ENCODE measurements at regions not wholly inside any gene's neighbourhood (a gene's known extent, or its start where the extent isn't known, plus 50 kb on each side); places are given as distances from the start of the nearest gene placed in this dataset.
"Not testable (repeated sequence)": the region's sequence is repeated elsewhere in the genome, so short reads cannot be mapped to it uniquely, and the experiment has no call there.

DNA sequence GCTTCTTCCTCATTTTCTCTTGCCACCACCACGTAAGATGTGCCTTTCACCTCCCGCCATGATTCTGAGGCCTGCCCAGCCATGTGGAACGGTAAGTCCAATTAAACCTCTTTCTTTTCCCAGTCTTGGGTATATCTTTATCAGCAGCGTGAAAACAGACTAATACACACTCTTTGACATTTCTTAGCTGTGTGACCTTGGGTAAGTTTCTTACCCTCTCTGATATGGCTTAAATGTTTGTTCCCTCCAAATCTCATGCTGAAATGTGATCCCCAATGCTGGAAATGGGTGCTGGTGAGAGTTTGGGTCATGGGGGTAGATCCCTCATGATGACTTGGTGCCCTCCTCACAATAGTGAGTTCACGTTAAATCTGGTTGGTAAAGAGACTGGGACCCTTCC is 188.8 kb upstream of the IRX4 start:
- no peaks in the 10 kb centered on the region for H3K36me3 Mint-ChIP-seq
- H3K9me3 Mint-ChIP-seq, result peaks cover 3% of the 10 kb centered on the region
- no peak for DNase-seq (ENCODE audit: low spot score in 2 of 2, unreplicated experiment in 2 of 2)
- H3K27me3 Mint-ChIP-seq (ENCODE audit: low read depth), result peaks cover 14% of the 10 kb centered on the region
- no peak overlapping the region for H3K4me3 Mint-ChIP-seq
- H3K4me1 Mint-ChIP-seq, result no peaks in the 10 kb centered on the region
- H3K27ac Mint-ChIP-seq, result no peak overlapping the region
- TF ChIP-seq CTCF (IDR thresholded peaks at IDR 0.05; ENCODE audit: unreplicated experiment), result no peak

GRCh38 chr5:2070787-2071186 is 188.1 kb upstream of the IRX4 start:
- not testable (repeated sequence) for H3K36me3 Mint-ChIP-seq; DNase-seq (ENCODE audit: low spot score in 2 of 2, unreplicated experiment in 2 of 2); H3K4me1 Mint-ChIP-seq; H3K27ac Mint-ChIP-seq; H3K9me3 Mint-ChIP-seq; H3K4me3 Mint-ChIP-seq
- peaks cover 19% of the 10 kb centered on the region for H3K27me3 Mint-ChIP-seq (ENCODE audit: low read depth)

DNA sequence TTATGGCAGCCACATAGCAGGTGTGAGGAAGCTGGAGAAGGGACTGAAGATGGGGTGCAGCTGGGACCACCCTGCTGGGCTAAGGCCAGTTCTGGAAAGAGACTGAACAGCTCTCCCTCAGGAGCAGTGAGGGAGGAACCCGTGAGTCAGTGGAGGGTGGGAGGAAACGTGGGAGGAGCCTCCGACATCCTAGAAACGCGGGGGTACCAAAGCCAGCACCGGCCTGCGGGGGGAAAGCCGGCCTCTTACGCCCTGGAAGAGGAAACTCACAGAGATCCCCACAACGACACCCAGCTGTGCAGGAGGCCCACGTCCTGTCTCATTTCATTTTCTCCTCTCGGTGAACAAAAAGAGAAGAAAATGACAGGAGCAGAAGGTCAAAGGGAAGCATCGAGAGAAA is 185.8 kb upstream of the IRX4 start:
- DNase-seq (ENCODE audit: low spot score in 2 of 2, unreplicated experiment in 2 of 2), result no peak
- H3K4me1 Mint-ChIP-seq, result no peaks in the 10 kb centered on the region
- H3K4me3 Mint-ChIP-seq, result no peak overlapping the region
- H3K27me3 Mint-ChIP-seq (ENCODE audit: low read depth), result peaks cover 27% of the 10 kb centered on the region
- no peaks in the 10 kb centered on the region for H3K36me3 Mint-ChIP-seq
- TF ChIP-seq CTCF (IDR thresholded peaks at IDR 0.05; ENCODE audit: unreplicated experiment), result no peak
- H3K9me3 Mint-ChIP-seq, result peaks cover 8% of the 10 kb centered on the region
- H3K27ac Mint-ChIP-seq, result no peak overlapping the region

GRCh38 chr5:2066373-2066772 is 183.6 kb upstream of the IRX4 start:
- DNase-seq (ENCODE audit: low spot score in 2 of 2, unreplicated experiment in 2 of 2), result no peak
- Mint-ChIP-seq H3K27me3 (ENCODE audit: low read depth) (peaks cover 35% of the 10 kb centered on the region), H3K27ac (no peak overlapping the region), H3K4me3 (no peak overlapping the region), H3K9me3 (peaks cover 20% of the 10 kb centered on the region), H3K36me3 (no peaks in the 10 kb centered on the region), H3K4me1 (no peaks in the 10 kb centered on the region)
- TF ChIP-seq CTCF (IDR thresholded peaks at IDR 0.05; ENCODE audit: unreplicated experiment), result no peak

DNA sequence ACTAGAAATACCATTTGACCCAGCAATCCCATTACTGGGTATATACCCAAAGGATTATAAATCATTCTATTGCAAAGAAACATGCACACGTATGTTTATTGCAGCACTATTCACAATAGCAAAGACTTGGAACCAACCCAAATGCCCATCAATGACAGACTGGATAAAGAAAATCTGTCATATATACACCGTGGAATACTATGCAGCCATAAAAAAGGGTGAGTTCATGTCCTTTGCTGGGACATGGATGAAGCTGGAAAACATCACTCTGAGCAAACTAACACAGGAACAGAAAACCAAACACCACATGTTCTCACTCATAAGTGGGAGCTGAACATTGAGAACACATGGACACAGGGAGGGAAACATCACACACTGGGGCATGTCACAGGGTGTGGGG is 180.7 kb upstream of the IRX4 start:
- Mint-ChIP-seq H3K9me3 (peaks cover 21% of the 10 kb centered on the region), H3K27me3 (ENCODE audit: low read depth) (peaks cover 52% of the 10 kb centered on the region)
- not testable (repeated sequence) for H3K4me1 Mint-ChIP-seq; DNase-seq (ENCODE audit: low spot score in 2 of 2, unreplicated experiment in 2 of 2); H3K4me3 Mint-ChIP-seq; H3K36me3 Mint-ChIP-seq; H3K27ac Mint-ChIP-seq

DNA sequence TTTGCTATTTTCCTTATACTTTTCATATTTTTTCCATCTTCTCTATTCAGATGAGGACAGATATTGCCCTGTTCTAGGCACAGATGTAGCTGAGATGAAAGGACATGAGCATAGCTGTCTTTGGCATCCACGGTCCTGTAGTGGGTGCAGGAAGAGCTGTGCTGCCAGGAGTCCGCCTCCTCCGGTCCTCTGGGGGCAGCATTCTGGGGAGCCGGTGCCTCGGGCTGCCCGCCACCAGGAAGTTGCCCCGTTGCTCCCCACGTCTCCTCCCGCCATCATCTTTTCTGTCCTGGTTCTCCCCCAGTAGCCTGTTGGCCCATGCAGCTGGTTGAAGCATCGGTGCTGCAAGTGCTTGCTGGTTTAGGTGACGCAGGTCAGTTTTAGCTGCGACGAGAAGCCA is 170.0 kb upstream of the IRX4 start:
- Mint-ChIP-seq H3K27ac (no peak overlapping the region), H3K36me3 (no peaks in the 10 kb centered on the region), H3K4me1 (no peaks in the 10 kb centered on the region), H3K9me3 (peaks cover 13% of the 10 kb centered on the region), H3K4me3 (no peak overlapping the region), H3K27me3 (ENCODE audit: low read depth) (peaks cover 38% of the 10 kb centered on the region)
- no peak for DNase-seq (ENCODE audit: low spot score in 2 of 2, unreplicated experiment in 2 of 2)
- TF ChIP-seq CTCF (IDR thresholded peaks at IDR 0.05; ENCODE audit: unreplicated experiment), result no peak

GRCh38 chr5:2049876-2050275 is 167.2 kb upstream of the IRX4 start:
- Mint-ChIP-seq H3K36me3 (no peaks in the 10 kb centered on the region), H3K9me3 (peaks cover 10% of the 10 kb centered on the region), H3K27ac (no peak overlapping the region), H3K4me1 (no peaks in the 10 kb centered on the region), H3K4me3 (no peak overlapping the region), H3K27me3 (ENCODE audit: low read depth) (peaks cover 55% of the 10 kb centered on the region)
- no peak for DNase-seq (ENCODE audit: low spot score in 2 of 2, unreplicated experiment in 2 of 2)
- TF ChIP-seq CTCF (IDR thresholded peaks at IDR 0.05; ENCODE audit: unreplicated experiment), result no peak
